ENCODE measurements at regions not wholly inside any gene's neighbourhood (a gene's known extent, or its start where the extent isn't known, plus 50 kb on each side); places are given as distances from the start of the nearest gene placed in this dataset.

GRCh38 chr18:24913507-24914170 is 438.3 kb downstream of the ZNF521 start:
- no peak overlapping the region for H4K91ac ChIP-seq (ENCODE audit: low read depth, low read length)
- no peak overlapping the region for H3K9ac ChIP-seq (ENCODE audit: low read length)
- no peak for DNase-seq
- H3K4me1 ChIP-seq (ENCODE audit: control insufficient read depth in 1 of 2, insufficient read depth in 2 of 2, low read length in 2 of 2): no peaks in the 10 kb centered on the region
- H2AFZ ChIP-seq (ENCODE audit: insufficient read depth, low read length, poor library complexity): no peak overlapping the region
- no peak overlapping the region for H2BK120ac ChIP-seq (ENCODE audit: insufficient read depth, low read length, poor library complexity)
- no peak overlapping the region for H4K8ac ChIP-seq (ENCODE audit: low read depth, low read length)
- no peaks in the 10 kb centered on the region for H3K36me3 ChIP-seq (ENCODE audit: control insufficient read depth in 1 of 2, insufficient read depth in 2 of 2, low read length in 2 of 2)
- no peak overlapping the region for H3K4me2 ChIP-seq (ENCODE audit: low read length)
- H4K12ac ChIP-seq (ENCODE audit: low read depth, low read length): no peak overlapping the region
- H3K27ac ChIP-seq (ENCODE audit: low read depth, low read length): no peak overlapping the region
- no peak overlapping the region for H3K14ac ChIP-seq (ENCODE audit: low read length)
- no peak overlapping the region for H2AK5ac ChIP-seq (ENCODE audit: low read length)
- no peaks in the 10 kb centered on the region for H3K79me1 ChIP-seq (ENCODE audit: low read length)
- no peak overlapping the region for H3K4me3 ChIP-seq (ENCODE audit: low read depth, low read length)
- no peak overlapping the region for H3K4ac ChIP-seq (ENCODE audit: low read depth, low read length)
- no peaks in the 10 kb centered on the region for H3K79me2 ChIP-seq (ENCODE audit: control insufficient read depth, insufficient read depth, low read length, poor library complexity)
- H3K18ac ChIP-seq (ENCODE audit: low read length): no peak overlapping the region
- H2BK5ac ChIP-seq (ENCODE audit: low read depth, low read length, poor library complexity): no peak overlapping the region
- no peak overlapping the region for H3K23ac ChIP-seq (ENCODE audit: low read length)
- no peak overlapping the region for H2BK12ac ChIP-seq (ENCODE audit: low read length)
- H3K9me3 ChIP-seq (ENCODE audit: insufficient read depth, low read depth, low read length): no peaks in the 10 kb centered on the region
- WGBS (ENCODE audit: extremely low coverage, insufficient coverage, insufficient read length): no CpG with 5 or more reads among the region's 8 CpGs
- H3K27me3 ChIP-seq (ENCODE audit: insufficient read depth, low read length): no peaks in the 10 kb centered on the region

- Histone ChIP-seq H3K27me3 (ENCODE audit: insufficient read depth, low read length) (no peaks in the 10 kb centered on the region), H3K79me2 (ENCODE audit: control insufficient read depth, insufficient read depth, low read length, poor library complexity) (no peaks in the 10 kb centered on the region), H3K9me3 (ENCODE audit: insufficient read depth, low read depth, low read length) (no peaks in the 10 kb centered on the region), H3K4me1 (ENCODE audit: control insufficient read depth in 1 of 2, insufficient read depth in 2 of 2, low read length in 2 of 2) (no peaks in the 10 kb centered on the region), H4K91ac (ENCODE audit: low read depth, low read length) (no peak overlapping the region), H3K4me2 (ENCODE audit: low read length) (no peak overlapping the region), H2BK5ac (ENCODE audit: low read depth, low read length, poor library complexity) (no peak overlapping the region), H3K79me1 (ENCODE audit: low read length) (no peaks in the 10 kb centered on the region), H3K9ac (ENCODE audit: low read length) (no peak overlapping the region), H2BK120ac (ENCODE audit: insufficient read depth, low read length, poor library complexity) (no peak overlapping the region), H3K18ac (ENCODE audit: low read length) (no peak overlapping the region), H2BK12ac (ENCODE audit: low read length) (no peak overlapping the region), H3K27ac (ENCODE audit: low read depth, low read length) (no peak overlapping the region), H4K12ac (ENCODE audit: low read depth, low read length) (no peak overlapping the region), H3K14ac (ENCODE audit: low read length) (no peak overlapping the region), H3K36me3 (ENCODE audit: control insufficient read depth in 1 of 2, insufficient read depth in 2 of 2, low read length in 2 of 2) (no peaks in the 10 kb centered on the region), H3K4ac (ENCODE audit: low read depth, low read length) (no peak overlapping the region), H2AFZ (ENCODE audit: insufficient read depth, low read length, poor library complexity) (no peak overlapping the region), H3K4me3 (ENCODE audit: low read depth, low read length) (no peak overlapping the region), H3K23ac (ENCODE audit: low read length) (no peak overlapping the region), H4K8ac (ENCODE audit: low read depth, low read length) (no peak overlapping the region), H2AK5ac (ENCODE audit: low read length) (no peak overlapping the region)
- no CpG with 5 or more reads among the region's 1 CpG for WGBS (ENCODE audit: extremely low coverage, insufficient coverage, insufficient read length)
- DNase-seq: no peak
Observed at GRCh38 chr18:24914171-24914525, 437.8 kb downstream of the ZNF521 start.

DNA sequence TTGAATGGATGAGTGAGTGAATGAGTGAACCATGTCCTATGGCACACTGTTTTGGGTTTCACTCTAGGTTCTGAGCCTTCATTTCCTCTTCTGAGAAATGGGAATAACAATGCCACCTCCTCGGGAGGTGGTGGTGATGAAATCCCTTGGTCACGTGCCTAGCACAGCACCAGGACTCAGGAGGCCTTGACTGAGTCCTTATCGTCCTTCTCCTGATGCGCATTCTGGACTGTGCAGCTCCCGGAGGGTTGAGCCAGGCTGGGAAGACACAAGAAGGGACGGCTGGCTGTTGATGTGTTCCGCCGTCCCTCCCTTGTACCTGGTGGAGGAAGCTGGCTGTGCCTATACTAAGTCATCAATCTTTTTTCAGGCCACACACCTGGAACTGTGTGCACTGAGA is 437.3 kb downstream of the ZNF521 start:
- Histone ChIP-seq H3K4me3 (ENCODE audit: low read depth, low read length) (no peak overlapping the region), H3K27me3 (ENCODE audit: insufficient read depth, low read length) (no peaks in the 10 kb centered on the region), H2BK120ac (ENCODE audit: insufficient read depth, low read length, poor library complexity) (no peak overlapping the region), H3K79me2 (ENCODE audit: control insufficient read depth, insufficient read depth, low read length, poor library complexity) (no peaks in the 10 kb centered on the region), H3K14ac (ENCODE audit: low read length) (no peak overlapping the region), H3K27ac (ENCODE audit: low read depth, low read length) (no peak overlapping the region), H3K18ac (ENCODE audit: low read length) (no peak overlapping the region), H3K4me1 (ENCODE audit: control insufficient read depth in 1 of 2, insufficient read depth in 2 of 2, low read length in 2 of 2) (no peaks in the 10 kb centered on the region), H3K4me2 (ENCODE audit: low read length) (no peak overlapping the region), H3K36me3 (ENCODE audit: control insufficient read depth in 1 of 2, insufficient read depth in 2 of 2, low read length in 2 of 2) (no peaks in the 10 kb centered on the region), H2AK5ac (ENCODE audit: low read length) (no peak overlapping the region), H3K9me3 (ENCODE audit: insufficient read depth, low read depth, low read length) (no peaks in the 10 kb centered on the region), H3K23ac (ENCODE audit: low read length) (no peak overlapping the region), H3K4ac (ENCODE audit: low read depth, low read length) (no peak overlapping the region), H4K8ac (ENCODE audit: low read depth, low read length) (no peak overlapping the region), H2BK5ac (ENCODE audit: low read depth, low read length, poor library complexity) (no peak overlapping the region), H2AFZ (ENCODE audit: insufficient read depth, low read length, poor library complexity) (no peak overlapping the region), H3K79me1 (ENCODE audit: low read length) (no peaks in the 10 kb centered on the region), H2BK12ac (ENCODE audit: low read length) (no peak overlapping the region), H4K91ac (ENCODE audit: low read depth, low read length) (no peak overlapping the region), H3K9ac (ENCODE audit: low read length) (no peak overlapping the region), H4K12ac (ENCODE audit: low read depth, low read length) (no peak overlapping the region)
- WGBS (ENCODE audit: extremely low coverage, insufficient coverage, insufficient read length): no CpG with 5 or more reads among the region's 8 CpGs
- no peak for DNase-seq

- no peak overlapping the region for H3K9ac ChIP-seq (ENCODE audit: low read length)
- no peaks in the 10 kb centered on the region for H3K79me2 ChIP-seq (ENCODE audit: control insufficient read depth, insufficient read depth, low read length, poor library complexity)
- H2BK5ac ChIP-seq (ENCODE audit: low read depth, low read length, poor library complexity): no peak overlapping the region
- H3K36me3 ChIP-seq (ENCODE audit: control insufficient read depth in 1 of 2, insufficient read depth in 2 of 2, low read length in 2 of 2): no peaks in the 10 kb centered on the region
- H3K27ac ChIP-seq (ENCODE audit: low read depth, low read length): no peak overlapping the region
- H3K4ac ChIP-seq (ENCODE audit: low read depth, low read length): no peak overlapping the region
- no peak overlapping the region for H3K4me3 ChIP-seq (ENCODE audit: low read depth, low read length)
- no peak overlapping the region for H4K12ac ChIP-seq (ENCODE audit: low read depth, low read length)
- H2AK5ac ChIP-seq (ENCODE audit: low read length): no peak overlapping the region
- no peak overlapping the region for H2BK120ac ChIP-seq (ENCODE audit: insufficient read depth, low read length, poor library complexity)
- no peaks in the 10 kb centered on the region for H3K79me1 ChIP-seq (ENCODE audit: low read length)
- H3K4me2 ChIP-seq (ENCODE audit: low read length): no peak overlapping the region
- no peak overlapping the region for H2AFZ ChIP-seq (ENCODE audit: insufficient read depth, low read length, poor library complexity)
- no peak overlapping the region for H4K8ac ChIP-seq (ENCODE audit: low read depth, low read length)
- no peak overlapping the region for H3K23ac ChIP-seq (ENCODE audit: low read length)
- H3K18ac ChIP-seq (ENCODE audit: low read length): no peak overlapping the region
- H4K91ac ChIP-seq (ENCODE audit: low read depth, low read length): no peak overlapping the region
- H3K14ac ChIP-seq (ENCODE audit: low read length): no peak overlapping the region
- H3K27me3 ChIP-seq (ENCODE audit: insufficient read depth, low read length): no peaks in the 10 kb centered on the region
- no peaks in the 10 kb centered on the region for H3K4me1 ChIP-seq (ENCODE audit: control insufficient read depth in 1 of 2, insufficient read depth in 2 of 2, low read length in 2 of 2)
- WGBS (ENCODE audit: extremely low coverage, insufficient coverage, insufficient read length): no CpG with 5 or more reads among the region's 4 CpGs
- H3K9me3 ChIP-seq (ENCODE audit: insufficient read depth, low read depth, low read length): no peaks in the 10 kb centered on the region
- no peak for DNase-seq
- H2BK12ac ChIP-seq (ENCODE audit: low read length): no peak overlapping the region
Observed at GRCh38 chr18:24915547-24915946, 436.4 kb downstream of the ZNF521 start.
